ENCODE measurements at regions not wholly inside any gene's neighbourhood (a gene's known extent, or its start where the extent isn't known, plus 50 kb on each side); places are given as distances from the start of the nearest gene placed in this dataset.

GRCh38 chr6:167663316-167663715 lies 163.4 kb upstream of the AFDN start:
- no peaks in the 10 kb centered on the region for H3K27me3 ChIP-seq (ENCODE audit: control insufficient read depth, insufficient read depth, low read length)
- H3K4me1 ChIP-seq: no peaks in the 10 kb centered on the region
- no peaks in the 10 kb centered on the region for H3K36me3 ChIP-seq (ENCODE audit: control insufficient read depth, insufficient read depth, low read length)
- no peak overlapping the region for H3K4me2 ChIP-seq (ENCODE audit: low read length)
- H3K27ac ChIP-seq: no peak overlapping the region
- TF ChIP-seq CTCF (IDR thresholded peaks at IDR 0.05): no peak
- no peak overlapping the region for H2AFZ ChIP-seq
- no peaks in the 10 kb centered on the region for H3K79me2 ChIP-seq
- H3K9ac ChIP-seq: no peak overlapping the region
- H3K4me3 ChIP-seq (ENCODE audit: low read depth, low read length): no peak overlapping the region
- H3K9me3 ChIP-seq (ENCODE audit: control insufficient read depth, low read length): no peaks in the 10 kb centered on the region

GRCh38 chr6:167663784-167664443 lies 162.8 kb upstream of the AFDN start:
- Histone ChIP-seq H3K4me3 (ENCODE audit: low read depth, low read length) (no peak overlapping the region), H3K79me2 (no peaks in the 10 kb centered on the region), H2AFZ (no peak overlapping the region), H3K9ac (no peak overlapping the region), H3K4me2 (ENCODE audit: low read length) (no peak overlapping the region), H3K27me3 (ENCODE audit: control insufficient read depth, insufficient read depth, low read length) (no peaks in the 10 kb centered on the region), H3K27ac (no peak overlapping the region), H3K36me3 (ENCODE audit: control insufficient read depth, insufficient read depth, low read length) (no peaks in the 10 kb centered on the region), H3K4me1 (no peaks in the 10 kb centered on the region), H3K9me3 (ENCODE audit: control insufficient read depth, low read length) (no peaks in the 10 kb centered on the region)
- TF ChIP-seq CTCF (IDR thresholded peaks at IDR 0.05): no peak

- H3K27ac ChIP-seq: no peak overlapping the region
- no peaks in the 10 kb centered on the region for H3K79me2 ChIP-seq
- no peak overlapping the region for H3K4me2 ChIP-seq (ENCODE audit: low read length)
- no peaks in the 10 kb centered on the region for H3K4me1 ChIP-seq
- H2AFZ ChIP-seq: no peak overlapping the region
- H3K27me3 ChIP-seq (ENCODE audit: control insufficient read depth, insufficient read depth, low read length): no peaks in the 10 kb centered on the region
- H3K36me3 ChIP-seq (ENCODE audit: control insufficient read depth, insufficient read depth, low read length): no peaks in the 10 kb centered on the region
- H3K9me3 ChIP-seq (ENCODE audit: control insufficient read depth, low read length): no peaks in the 10 kb centered on the region
- no peak for TF ChIP-seq CTCF (IDR thresholded peaks at IDR 0.05)
- no peak overlapping the region for H3K9ac ChIP-seq
- no peak overlapping the region for H3K4me3 ChIP-seq (ENCODE audit: low read depth, low read length)
These were observed 161.7 kb upstream of the AFDN start for GRCh38 chr6:167664678-167665660.

GRCh38 chr6:167665698-167666330 lies 160.9 kb upstream of the AFDN start:
- no peaks in the 10 kb centered on the region for H3K9me3 ChIP-seq (ENCODE audit: control insufficient read depth, low read length)
- no peaks in the 10 kb centered on the region for H3K79me2 ChIP-seq
- H3K9ac ChIP-seq: no peak overlapping the region
- TF ChIP-seq CTCF (IDR thresholded peaks at IDR 0.05): no peak
- no peak overlapping the region for H3K27ac ChIP-seq
- H3K4me1 ChIP-seq: no peaks in the 10 kb centered on the region
- no peak overlapping the region for H2AFZ ChIP-seq
- no peak overlapping the region for H3K4me2 ChIP-seq (ENCODE audit: low read length)
- H3K36me3 ChIP-seq (ENCODE audit: control insufficient read depth, insufficient read depth, low read length): no peaks in the 10 kb centered on the region
- H3K4me3 ChIP-seq (ENCODE audit: low read depth, low read length): no peak overlapping the region
- no peaks in the 10 kb centered on the region for H3K27me3 ChIP-seq (ENCODE audit: control insufficient read depth, insufficient read depth, low read length)
